Limb (tissue), 2 donors: ENCODE measurements at regions not wholly inside any gene's neighbourhood (a gene's known extent, or its start where the extent isn't known, plus 50 kb on each side); places are given as distances from the start of the nearest gene placed in this dataset.
A peak's percentile ranks its signal among the peaks of the same experiment; 100 is the strongest.

Experiments
- DNase-seq, 2 donors: peaks; one replicate each; pipeline ENCODE4 v3.0.0-alpha.2; 2016; ENCODE audit errors: extremely low spot score in 2 of 2

GRCh38 chr7:53504914-53505313, 469.5 kb downstream of the POM121L12 start:
- DNase-seq = no peak

GRCh38 chr7:53518319-53518718, 482.9 kb downstream of the POM121L12 start:
- DNase-seq = no peak

- DNase-seq = no peak
Observed at GRCh38 chr7:53520841-53521240, 485.4 kb downstream of the POM121L12 start.

GRCh38 chr7:53521638-53522184, 486.3 kb downstream of the POM121L12 start:
- DNase-seq = no peak

- DNase-seq = no peak
Observed at GRCh38 chr7:53539558-53539957, 504.1 kb downstream of the POM121L12 start.

- DNase-seq = peak in 1 of 2 donors; percentile 26
Observed at GRCh38 chr7:53541475-53541874, 506.0 kb downstream of the POM121L12 start.

- DNase-seq = no peak
Observed at GRCh38 chr7:53542157-53542556, 506.7 kb downstream of the POM121L12 start.
